ENCODE measurements at regions not wholly inside any gene's neighbourhood (a gene's known extent, or its start where the extent isn't known, plus 50 kb on each side); places are given as distances from the start of the nearest gene placed in this dataset.

DNA sequence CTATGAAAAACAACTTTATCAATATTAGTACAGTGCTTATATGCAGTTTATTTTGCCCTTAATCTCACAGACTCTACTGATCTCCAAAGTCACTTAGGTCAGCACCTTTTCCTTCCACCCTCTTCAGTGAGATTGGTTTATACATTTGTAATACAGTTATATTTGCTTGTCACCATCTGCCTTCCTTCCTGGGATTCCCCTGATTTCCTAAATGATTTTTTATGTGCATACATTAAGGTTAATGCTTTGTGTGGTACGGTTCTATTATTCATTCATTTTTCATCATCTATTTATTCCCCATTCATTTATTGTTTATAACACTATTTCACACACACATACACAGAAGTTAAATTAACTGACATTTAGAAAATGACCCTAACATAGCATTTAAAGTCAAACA, 419.8 kb upstream of the CDH11 start:
- H3K4me3 Mint-ChIP-seq = no peak overlapping the region
- TF ChIP-seq CTCF (IDR thresholded peaks at IDR 0.05) = no peak
- no peaks in the 10 kb centered on the region for H3K9me3 Mint-ChIP-seq
- no peak for DNase-seq
- H3K27me3 Mint-ChIP-seq (ENCODE audit: insufficient read depth) = no peaks in the 10 kb centered on the region
- no peaks in the 10 kb centered on the region for H3K36me3 Mint-ChIP-seq (ENCODE audit: low read depth)
- H3K27ac Mint-ChIP-seq = no peak overlapping the region
- peaks cover 54% of the 10 kb centered on the region for H3K4me1 Mint-ChIP-seq (ENCODE audit: low read depth)

DNA sequence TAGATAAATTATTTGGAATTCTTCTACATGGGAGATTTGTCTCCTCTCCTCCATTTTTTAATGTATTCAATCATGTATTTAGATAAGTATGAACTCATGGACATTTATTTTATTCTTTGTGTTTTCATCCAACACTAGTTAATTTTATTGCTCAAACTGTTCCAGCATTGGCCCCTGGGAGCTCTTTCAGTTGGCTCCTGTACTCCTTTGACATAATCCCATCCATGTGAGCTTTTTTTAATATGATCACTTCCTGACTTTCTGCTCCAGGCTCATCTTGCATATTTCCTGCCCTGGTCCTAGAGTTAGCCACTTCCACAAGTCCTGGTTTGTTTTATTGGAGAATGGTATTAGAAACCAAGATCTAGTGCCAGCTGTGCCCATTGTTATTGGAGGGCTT, 419.0 kb upstream of the CDH11 start:
- no peak for DNase-seq
- peaks cover 46% of the 10 kb centered on the region for H3K4me1 Mint-ChIP-seq (ENCODE audit: low read depth)
- H3K27ac Mint-ChIP-seq = no peak overlapping the region
- H3K4me3 Mint-ChIP-seq = no peak overlapping the region
- no peaks in the 10 kb centered on the region for H3K36me3 Mint-ChIP-seq (ENCODE audit: low read depth)
- H3K9me3 Mint-ChIP-seq = no peaks in the 10 kb centered on the region
- no peaks in the 10 kb centered on the region for H3K27me3 Mint-ChIP-seq (ENCODE audit: insufficient read depth)
- no peak for TF ChIP-seq CTCF (IDR thresholded peaks at IDR 0.05)

GRCh38 chr16:65538976-65539375, 417.1 kb upstream of the CDH11 start:
- Mint-ChIP-seq H3K4me1 (ENCODE audit: low read depth) (peaks cover 48% of the 10 kb centered on the region), H3K27me3 (ENCODE audit: insufficient read depth) (no peaks in the 10 kb centered on the region), H3K4me3 (0 out of 2 replicates have a peak overlapping the region, but pooled peaks have one; percentile 1), H3K27ac (peak overlapping the region; percentile 61), H3K9me3 (no peaks in the 10 kb centered on the region), H3K36me3 (ENCODE audit: low read depth) (no peaks in the 10 kb centered on the region)
- no peak for TF ChIP-seq CTCF (IDR thresholded peaks at IDR 0.05)
- DNase-seq = peak; percentile 55

GRCh38 chr16:65537336-65537735, 415.5 kb upstream of the CDH11 start:
- no peak for DNase-seq

DNA sequence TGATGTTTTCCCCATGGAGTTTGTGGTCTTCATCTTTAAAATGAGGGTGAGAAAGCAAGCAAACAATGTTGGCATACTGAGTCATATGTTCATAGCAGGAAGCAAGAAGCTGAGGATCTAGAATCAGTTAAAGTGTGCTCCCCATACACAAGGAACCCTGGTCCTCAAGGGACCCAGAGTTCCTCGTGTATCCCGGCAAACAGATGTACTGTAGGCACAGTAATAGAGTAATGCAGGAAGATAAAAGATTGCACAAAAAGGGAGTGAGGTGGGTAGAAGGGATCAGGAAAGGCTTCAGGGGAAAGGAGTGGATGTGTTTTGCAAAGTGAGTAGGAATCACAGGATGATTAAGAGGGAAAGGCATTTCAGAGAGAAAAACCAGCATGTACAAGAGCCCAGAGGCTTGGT, 412.3 kb upstream of the CDH11 start:
- no peak for TF ChIP-seq CTCF (IDR thresholded peaks at IDR 0.05)
- Mint-ChIP-seq H3K4me1 (ENCODE audit: low read depth) (peaks cover 56% of the 10 kb centered on the region), H3K4me3 (peak overlapping the region; percentile 50), H3K36me3 (ENCODE audit: low read depth) (no peaks in the 10 kb centered on the region), H3K9me3 (0 out of 2 replicates have a peak, but pooled peaks cover 1% of the 10 kb centered on the region), H3K27ac (peak overlapping the region; percentile 88), H3K27me3 (ENCODE audit: insufficient read depth) (no peaks in the 10 kb centered on the region)
- peak; percentile 43 for DNase-seq

More at GRCh38 chr16:65537336-65537735, 415.5 kb upstream of the CDH11 start:
- H3K36me3 Mint-ChIP-seq (ENCODE audit: low read depth) = no peaks in the 10 kb centered on the region
- H3K4me3 Mint-ChIP-seq = no peak overlapping the region
- no peaks in the 10 kb centered on the region for H3K9me3 Mint-ChIP-seq
- no peak for TF ChIP-seq CTCF (IDR thresholded peaks at IDR 0.05)
- no peaks in the 10 kb centered on the region for H3K27me3 Mint-ChIP-seq (ENCODE audit: insufficient read depth)
- H3K27ac Mint-ChIP-seq = no peak overlapping the region
- H3K4me1 Mint-ChIP-seq (ENCODE audit: low read depth) = peaks cover 59% of the 10 kb centered on the region

DNA sequence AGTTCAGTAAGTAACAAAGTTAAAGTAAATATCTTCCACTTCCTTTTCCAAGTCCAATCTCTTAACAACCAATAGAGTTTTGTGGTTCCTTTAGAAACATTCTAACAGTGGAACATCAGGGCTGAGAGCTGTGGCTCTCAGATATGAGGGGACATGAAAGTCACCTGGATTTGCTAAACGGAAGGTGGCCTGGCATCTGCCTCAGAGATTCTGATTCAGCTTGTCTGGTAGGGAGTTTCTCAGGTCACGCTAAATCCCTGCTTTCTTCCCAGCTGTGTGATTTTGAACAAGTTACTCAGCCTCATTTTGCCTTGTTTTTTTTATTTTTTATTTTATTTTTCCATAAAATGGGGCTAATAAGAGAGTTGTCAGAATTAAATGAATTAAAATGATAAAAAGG, 411.0 kb upstream of the CDH11 start:
- Mint-ChIP-seq H3K27ac (no peak overlapping the region), H3K36me3 (ENCODE audit: low read depth) (no peaks in the 10 kb centered on the region), H3K4me1 (ENCODE audit: low read depth) (peaks cover 43% of the 10 kb centered on the region), H3K9me3 (0 out of 2 replicates have a peak, but pooled peaks cover 4% of the 10 kb centered on the region), H3K27me3 (ENCODE audit: insufficient read depth) (0 out of 2 replicates have a peak, but pooled peaks cover 1% of the 10 kb centered on the region), H3K4me3 (no peak overlapping the region)
- DNase-seq = no peak
- TF ChIP-seq CTCF (IDR thresholded peaks at IDR 0.05) = no peak
